Adrenal gland (tissue), 5 donors: ENCODE measurements at regions not wholly inside any gene's neighbourhood (a gene's known extent, or its start where the extent isn't known, plus 50 kb on each side); places are given as distances from the start of the nearest gene placed in this dataset.

ENCODE experiments used
- CTCF ChIP-seq, 6 experiments: fragments of 450-650 bp in 4 of 6; fragments of 200-600 bp in 2 of 6; sonication (generic) in 1 of 6; IDR thresholded peaks; 1 replicate in 5 of 6; 2 replicates in 1 of 6; pipeline versions ENCODE4 v1.5.1 to v1.8.0; 2016 to 2021; ENCODE audit warnings: antibody characterized with exemption in 6 of 6, mild to moderate bottlenecking in 2 of 6, moderate library complexity in 1 of 6
- POLR2A ChIP-seq, 2 donors: fragments of 450-650 bp; IDR thresholded peaks; one replicate each; pipeline ENCODE4 v1.6.1; 2017; ENCODE audit warnings: antibody characterized with exemption in 2 of 2, mild to moderate bottlenecking in 2 of 2, moderate library complexity in 1 of 2
- donor health status: DM: no; HTN: no; CAD: no.

- no peak for TF ChIP-seq CTCF (IDR thresholded peaks at IDR 0.05)
- TF ChIP-seq POLR2A (IDR thresholded peaks at IDR 0.05): no peak
Observed at GRCh38 chr6:14197118-14197517, 79.5 kb downstream of the CD83 start.
